PFSK-1 (cell line): ENCODE measurements at regions not wholly inside any gene's neighbourhood (a gene's known extent, or its start where the extent isn't known, plus 50 kb on each side); places are given as distances from the start of the nearest gene placed in this dataset.

ENCODE experiments used
- FOXP2 ChIP-seq: optimal IDR thresholded peaks from 2 replicates; pipeline ENCODE3; 2011; ENCODE audit warnings: borderline replicate concordance, control low read depth, inconsistent platforms; ENCODE audit not compliant: insufficient read depth; ENCODE audit errors: extremely low read length, extremely low read depth
- POLR2AphosphoS5 ChIP-seq: IDR thresholded peaks from 2 replicates; pipeline ENCODE4 v1.6.1; 2012; ENCODE audit warnings: low read depth, mild to moderate bottlenecking, control low read depth, low read length, moderate library complexity
- SIN3A ChIP-seq: IDR thresholded peaks from 2 replicates; pipeline ENCODE4 v1.6.1; 2012; ENCODE audit warnings: mild to moderate bottlenecking, low read length, moderate library complexity, borderline replicate concordance; ENCODE audit not compliant: insufficient read depth
- TAF1 ChIP-seq: IDR thresholded peaks from 2 replicates; pipeline ENCODE4 v1.6.1; 2012; ENCODE audit warnings: low read length, control low read depth, borderline replicate concordance; ENCODE audit not compliant: insufficient read depth
- TF ChIP-seq, protein P1 (sequence below), 2 experiments: IDR thresholded peaks; 2 replicates each; pipeline versions ENCODE4 v1.6.1 to v1.8.0; 2011 to 2012; ENCODE audit warnings: low read depth in 2 of 2, low read length in 2 of 2, control low read depth in 1 of 2, inconsistent platforms in 1 of 2, mild to moderate bottlenecking in 1 of 2, moderate library complexity in 1 of 2; ENCODE audit not compliant: insufficient read depth in 1 of 2

DNA sequence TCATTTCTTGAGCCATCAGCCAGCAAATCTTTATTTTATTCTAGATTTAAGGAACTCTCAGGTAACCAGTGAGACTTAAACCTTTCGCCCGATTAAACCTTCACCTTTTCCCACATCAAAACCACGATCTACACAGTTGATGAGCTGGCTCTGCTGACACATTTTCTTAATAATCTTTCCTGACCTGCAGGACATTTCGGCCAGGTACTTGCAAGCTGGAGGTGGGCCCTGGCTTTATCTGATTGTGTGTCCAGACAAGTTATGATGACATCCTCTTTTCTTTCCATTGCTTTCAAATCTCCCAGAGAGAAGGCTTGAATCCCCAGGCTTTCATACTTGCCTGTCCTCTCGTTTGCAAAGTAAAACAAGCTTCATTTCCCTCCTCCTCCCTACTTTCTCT is 144.2 kb downstream of the EFNB2 start:
- TF ChIP-seq POLR2AphosphoS5 (no peak), TAF1 (no peak), FOXP2 (no peak), SIN3A (no peak)
- TF ChIP-seq, protein P1, sequence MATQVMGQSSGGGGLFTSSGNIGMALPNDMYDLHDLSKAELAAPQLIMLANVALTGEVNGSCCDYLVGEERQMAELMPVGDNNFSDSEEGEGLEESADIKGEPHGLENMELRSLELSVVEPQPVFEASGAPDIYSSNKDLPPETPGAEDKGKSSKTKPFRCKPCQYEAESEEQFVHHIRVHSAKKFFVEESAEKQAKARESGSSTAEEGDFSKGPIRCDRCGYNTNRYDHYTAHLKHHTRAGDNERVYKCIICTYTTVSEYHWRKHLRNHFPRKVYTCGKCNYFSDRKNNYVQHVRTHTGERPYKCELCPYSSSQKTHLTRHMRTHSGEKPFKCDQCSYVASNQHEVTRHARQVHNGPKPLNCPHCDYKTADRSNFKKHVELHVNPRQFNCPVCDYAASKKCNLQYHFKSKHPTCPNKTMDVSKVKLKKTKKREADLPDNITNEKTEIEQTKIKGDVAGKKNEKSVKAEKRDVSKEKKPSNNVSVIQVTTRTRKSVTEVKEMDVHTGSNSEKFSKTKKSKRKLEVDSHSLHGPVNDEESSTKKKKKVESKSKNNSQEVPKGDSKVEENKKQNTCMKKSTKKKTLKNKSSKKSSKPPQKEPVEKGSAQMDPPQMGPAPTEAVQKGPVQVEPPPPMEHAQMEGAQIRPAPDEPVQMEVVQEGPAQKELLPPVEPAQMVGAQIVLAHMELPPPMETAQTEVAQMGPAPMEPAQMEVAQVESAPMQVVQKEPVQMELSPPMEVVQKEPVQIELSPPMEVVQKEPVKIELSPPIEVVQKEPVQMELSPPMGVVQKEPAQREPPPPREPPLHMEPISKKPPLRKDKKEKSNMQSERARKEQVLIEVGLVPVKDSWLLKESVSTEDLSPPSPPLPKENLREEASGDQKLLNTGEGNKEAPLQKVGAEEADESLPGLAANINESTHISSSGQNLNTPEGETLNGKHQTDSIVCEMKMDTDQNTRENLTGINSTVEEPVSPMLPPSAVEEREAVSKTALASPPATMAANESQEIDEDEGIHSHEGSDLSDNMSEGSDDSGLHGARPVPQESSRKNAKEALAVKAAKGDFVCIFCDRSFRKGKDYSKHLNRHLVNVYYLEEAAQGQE (IDR thresholded peaks at IDR 0.05; ENCODE audit: insufficient read depth in 1 of 2, low read depth in 2 of 2, low read length in 2 of 2): no peak

- TF ChIP-seq POLR2AphosphoS5 (no peak), SIN3A (no peak)
Observed at GRCh38 chr13:106390367-106390766, 145.1 kb downstream of the EFNB2 start.

DNA sequence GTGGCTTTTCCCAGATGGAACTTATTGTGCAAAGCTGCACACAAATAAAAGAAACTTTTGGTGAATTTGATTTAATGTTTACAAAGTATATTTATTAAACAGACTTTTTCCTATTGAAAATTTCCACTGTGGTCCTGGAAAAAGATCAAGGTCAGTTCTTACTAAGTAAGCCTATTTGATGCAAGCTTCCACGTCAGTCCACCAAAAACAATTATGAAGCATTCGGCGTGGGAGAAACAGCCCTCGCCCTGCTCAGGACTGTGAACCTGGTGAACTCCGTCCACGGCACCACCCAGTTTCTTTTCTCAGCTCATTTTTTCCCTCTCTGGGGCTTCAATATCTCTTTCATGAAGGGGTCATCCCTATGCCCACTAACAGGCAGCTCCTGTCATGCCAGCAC is 149.8 kb downstream of the EFNB2 start:
- no peak for TF ChIP-seq SIN3A
- no peak for TF ChIP-seq POLR2AphosphoS5
- TF ChIP-seq FOXP2: no peak
- TF ChIP-seq, protein P1 (IDR thresholded peaks at IDR 0.05; ENCODE audit: insufficient read depth in 1 of 2, low read depth in 2 of 2, low read length in 2 of 2): no peak
- no peak for TF ChIP-seq TAF1

DNA sequence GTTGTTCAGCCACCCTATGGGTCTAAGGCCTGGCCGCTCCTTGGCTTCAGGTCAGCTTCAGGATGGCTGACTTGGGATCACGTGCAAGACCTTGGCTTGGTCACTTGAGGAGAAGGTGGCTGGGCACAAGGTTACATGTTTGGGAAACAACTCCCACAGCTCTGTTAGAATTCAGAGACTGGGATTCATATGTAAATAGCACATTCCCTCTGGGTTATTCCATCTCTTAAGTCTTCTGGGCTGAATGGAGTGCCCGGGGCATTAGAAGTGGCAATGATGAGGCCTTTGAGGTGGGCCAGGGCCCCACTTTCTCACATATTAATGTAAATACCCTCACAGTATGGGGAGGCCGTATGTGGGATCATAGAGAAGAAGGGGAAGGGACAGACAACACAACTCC is 150.9 kb downstream of the EFNB2 start:
- TF ChIP-seq FOXP2 (no peak), SIN3A (no peak), POLR2AphosphoS5 (no peak), TAF1 (no peak)

DNA sequence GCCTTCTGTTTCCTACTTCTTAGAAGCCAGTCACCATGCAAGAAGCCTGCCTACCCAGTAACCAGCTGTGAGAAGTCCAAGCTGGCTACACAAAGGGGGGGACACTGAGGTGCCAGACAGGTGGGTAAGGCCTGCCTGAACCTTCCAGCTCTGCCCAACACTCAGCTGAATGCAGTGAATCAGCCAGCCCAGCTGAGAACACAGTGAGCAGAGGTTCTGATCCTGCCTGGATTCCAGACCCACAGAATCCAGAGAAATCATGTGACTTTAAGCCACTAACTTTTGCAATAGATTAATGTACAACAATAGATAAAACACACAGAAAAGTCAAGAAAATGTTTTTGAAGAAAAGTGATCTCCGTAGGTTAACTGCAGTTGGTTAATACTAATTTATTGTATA is 151.7 kb downstream of the EFNB2 start:
- TF ChIP-seq TAF1: no peak
- TF ChIP-seq FOXP2: no peak
- TF ChIP-seq, protein P1 (IDR thresholded peaks at IDR 0.05; ENCODE audit: insufficient read depth in 1 of 2, low read depth in 2 of 2, low read length in 2 of 2): no peak
- TF ChIP-seq POLR2AphosphoS5: no peak
- TF ChIP-seq SIN3A: no peak

DNA sequence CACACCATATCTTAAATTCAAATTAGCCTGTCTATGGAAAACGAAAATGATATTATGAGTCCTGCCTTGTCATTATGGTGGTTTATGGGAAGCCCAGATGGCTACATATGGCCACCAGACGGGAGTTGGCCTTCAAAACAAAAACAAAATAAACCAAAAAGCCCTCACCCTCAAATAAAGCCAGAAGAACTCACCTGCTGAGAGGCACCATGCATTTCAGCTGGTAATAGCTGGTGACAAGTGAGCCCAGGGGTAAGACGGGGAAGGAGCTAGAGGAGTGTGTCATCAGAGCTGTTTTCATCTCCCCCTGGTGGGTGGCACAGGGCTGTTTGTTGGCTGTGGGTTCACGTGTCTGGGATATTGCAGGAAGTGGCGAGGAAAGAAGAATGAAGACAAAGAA is 152.9 kb downstream of the EFNB2 start:
- no peak for TF ChIP-seq POLR2AphosphoS5
- TF ChIP-seq TAF1: no peak
- no peak for TF ChIP-seq FOXP2
- TF ChIP-seq, protein P1 (IDR thresholded peaks at IDR 0.05; ENCODE audit: insufficient read depth in 1 of 2, low read depth in 2 of 2, low read length in 2 of 2): no peak
- TF ChIP-seq SIN3A: no peak
